DMS 273 (cell line): ENCODE measurements at regions not wholly inside any gene's neighbourhood (a gene's known extent, or its start where the extent isn't known, plus 50 kb on each side); places are given as distances from the start of the nearest gene placed in this dataset.

ENCODE experiments used
- DNase-seq: peaks from one replicate; lab custom pipeline; 2025; ENCODE audit not compliant: unreplicated experiment; lab: John Stamatoyannopoulos, UW

DNA sequence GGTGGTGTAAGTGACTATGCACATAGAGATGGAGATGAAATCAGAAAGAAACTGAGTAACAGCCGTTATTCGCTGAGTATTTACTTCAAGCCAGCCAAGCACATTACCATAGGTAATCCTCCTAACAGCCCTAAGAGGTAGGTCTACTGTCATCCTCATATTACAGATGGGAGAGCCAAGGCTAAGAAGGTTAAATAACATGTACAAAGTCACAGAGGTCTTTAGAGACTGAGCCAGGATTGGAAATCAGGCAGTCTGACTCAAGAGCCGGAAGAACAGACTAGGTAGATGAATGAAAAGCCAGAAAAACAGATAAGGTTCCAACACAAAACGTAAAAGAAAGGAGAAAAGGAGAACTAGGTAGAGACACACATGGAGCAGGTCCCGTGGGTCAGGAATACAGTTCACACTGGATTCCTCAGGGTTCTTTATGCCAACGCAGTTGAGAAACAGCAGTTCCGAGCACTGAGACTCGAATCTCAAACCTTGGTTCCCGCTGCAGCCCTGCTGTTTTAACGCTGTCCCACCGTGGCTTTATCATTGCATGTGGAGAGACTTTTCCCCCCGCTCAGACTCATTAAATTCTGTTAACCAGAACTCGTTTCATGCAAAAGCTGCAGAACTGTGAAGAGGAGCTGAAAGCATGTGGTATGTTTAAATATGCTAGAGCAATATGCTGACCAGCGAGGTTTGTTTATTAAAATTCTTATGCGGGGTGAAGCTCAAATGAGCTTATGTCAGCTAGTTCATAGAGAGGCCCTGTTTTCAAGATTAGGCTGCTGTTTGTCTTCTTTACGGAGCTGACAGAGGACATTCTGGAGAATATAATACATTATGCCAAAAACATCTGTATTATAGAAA is 537.9 kb downstream of the CD83 start:
- no peak for DNase-seq

DNA sequence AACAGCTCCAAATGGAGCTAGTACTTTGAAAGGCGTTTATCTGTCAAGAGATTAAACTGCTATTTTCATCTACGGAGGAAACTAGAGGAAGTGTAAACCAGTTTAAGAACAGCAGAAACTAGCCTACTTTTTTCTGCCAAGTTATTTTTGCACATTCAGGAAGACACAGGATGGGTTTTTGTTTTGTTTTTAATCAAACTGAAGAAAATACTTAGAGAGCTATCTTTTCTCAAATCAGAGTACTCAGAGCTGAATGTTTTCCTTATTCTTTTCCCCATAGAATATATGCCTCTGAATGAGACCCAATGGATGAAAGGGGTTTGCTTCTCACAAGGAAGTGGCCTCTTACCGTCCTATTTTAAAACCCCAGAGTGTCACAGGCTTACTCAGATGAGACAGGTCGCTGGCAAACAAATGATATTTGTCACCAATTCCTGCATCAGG is 538.5 kb downstream of the CD83 start:
- no peak for DNase-seq

DNA sequence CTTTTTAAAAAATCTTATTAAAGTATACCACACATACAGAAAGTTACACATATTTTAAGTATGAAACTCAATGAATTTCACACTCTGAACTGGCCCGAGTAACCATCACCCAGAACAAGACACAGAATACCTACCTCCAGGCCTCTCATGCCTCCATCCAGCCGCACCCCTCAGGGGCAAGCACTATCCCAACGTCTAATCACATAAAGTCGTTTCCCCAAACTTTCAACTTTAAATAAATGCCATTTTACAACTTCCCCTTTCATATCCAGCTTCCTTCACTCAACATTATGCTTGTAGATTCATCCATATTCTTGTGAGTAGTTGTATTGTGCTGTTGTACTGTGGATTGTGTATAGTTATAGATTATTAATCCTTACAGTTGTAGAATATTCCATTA is 539.1 kb downstream of the CD83 start:
- no peak for DNase-seq

DNA sequence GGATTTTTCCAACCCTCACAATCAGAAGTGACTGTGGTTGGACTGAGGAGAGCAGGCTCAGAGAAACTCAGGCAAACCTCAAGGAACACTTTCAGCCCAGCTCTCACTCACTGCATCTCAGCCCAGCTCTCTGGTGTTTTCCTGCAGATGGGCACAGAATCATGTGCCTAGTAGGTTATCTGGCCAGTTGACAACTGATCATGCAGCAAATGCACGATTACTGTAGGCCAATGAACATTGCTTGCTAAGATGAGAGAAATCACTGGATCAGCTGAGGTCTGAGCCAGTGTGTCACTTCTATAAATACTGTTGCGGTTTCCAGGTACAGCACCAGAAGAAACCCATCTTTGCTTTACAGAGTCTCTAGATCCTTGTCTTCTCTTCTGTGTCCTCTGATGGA is 540.5 kb downstream of the CD83 start:
- DNase-seq: no peak

DNA sequence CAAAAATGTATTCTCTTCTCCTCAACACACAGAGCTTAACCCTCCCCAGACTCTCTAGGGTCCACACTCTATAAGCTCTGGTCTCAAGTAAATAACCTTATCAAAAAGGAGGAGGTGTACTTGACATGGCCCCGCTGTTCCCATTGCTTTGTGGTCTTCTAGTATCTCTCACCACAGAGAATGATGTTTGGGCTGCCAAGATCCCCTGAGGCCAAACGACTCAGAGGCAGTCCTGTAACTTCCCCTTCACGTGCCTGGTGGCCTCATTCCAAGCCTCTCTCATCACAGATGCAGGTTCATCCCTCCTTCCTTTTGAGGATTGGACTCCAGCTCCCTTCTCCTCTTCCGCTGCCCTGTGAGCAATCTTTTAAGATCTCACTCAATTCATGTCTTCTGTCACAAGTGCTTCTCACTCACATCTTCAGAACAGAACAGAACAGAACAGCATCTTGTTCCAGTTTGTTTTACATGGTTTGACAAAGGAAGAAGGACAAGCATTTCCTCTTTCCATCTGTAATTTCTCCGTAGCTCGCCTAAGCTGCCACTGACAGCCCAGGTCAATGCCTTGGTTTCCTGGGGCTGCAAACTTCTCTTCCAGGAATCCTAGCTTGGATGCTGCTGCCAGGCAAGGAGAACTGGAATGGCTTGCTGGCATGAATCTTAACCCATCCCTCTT is 541.5 kb downstream of the CD83 start:
- no peak for DNase-seq

DNA sequence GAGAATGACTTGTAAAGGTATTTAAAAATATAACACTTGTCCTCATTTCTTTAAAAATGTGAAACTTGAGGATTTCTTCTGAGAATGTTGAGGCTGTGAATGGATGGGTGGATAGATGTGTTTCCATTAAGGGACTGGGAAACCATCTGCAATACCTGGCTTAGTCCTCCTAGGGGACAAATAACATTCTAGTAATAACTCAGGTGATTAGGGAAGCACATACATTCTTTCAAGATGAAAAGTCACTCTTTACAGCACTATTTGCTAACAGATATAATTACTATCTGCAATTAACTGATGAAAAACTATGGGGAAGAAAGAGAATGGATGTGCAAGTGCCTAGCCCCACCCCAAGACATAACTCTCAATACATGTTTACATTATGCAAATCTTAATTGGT is 542.3 kb downstream of the CD83 start:
- no peak for DNase-seq

DNA sequence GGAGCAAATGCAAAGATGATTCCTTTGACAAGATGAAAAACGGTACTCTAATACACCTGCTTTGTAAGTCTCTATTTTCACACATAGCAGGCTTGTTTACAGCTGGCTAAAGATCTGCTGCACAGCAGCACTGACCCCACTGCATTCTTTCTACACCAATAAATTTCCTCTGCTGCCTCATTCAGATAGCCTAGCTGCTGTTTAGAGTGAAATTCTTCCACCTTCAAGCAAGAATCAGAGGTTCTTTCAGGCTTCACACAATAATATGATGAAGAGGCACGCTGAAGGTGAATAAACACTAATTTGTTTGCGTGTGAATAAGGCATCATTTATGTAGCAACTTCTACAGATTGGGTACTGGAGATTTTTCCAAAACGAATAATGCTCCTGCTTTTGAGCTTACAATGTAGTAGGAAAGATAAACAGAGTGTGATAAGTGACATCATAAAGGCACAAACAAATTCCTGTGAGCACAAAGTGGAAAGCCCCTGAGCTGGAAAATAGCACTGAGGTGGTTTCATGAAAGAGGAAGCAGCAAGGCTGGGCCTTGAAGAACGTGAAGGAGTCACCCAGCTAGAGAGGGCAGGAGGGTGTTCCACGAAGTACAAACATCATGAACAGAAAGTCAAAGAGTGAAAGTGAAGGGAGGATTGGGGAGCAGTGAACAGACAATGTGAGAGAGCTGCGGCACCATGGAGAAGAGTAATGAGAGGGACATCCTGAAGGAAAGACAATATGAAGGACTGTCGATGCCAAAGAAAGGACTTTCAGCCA is 543.4 kb downstream of the CD83 start:
- no peak for DNase-seq

DNA sequence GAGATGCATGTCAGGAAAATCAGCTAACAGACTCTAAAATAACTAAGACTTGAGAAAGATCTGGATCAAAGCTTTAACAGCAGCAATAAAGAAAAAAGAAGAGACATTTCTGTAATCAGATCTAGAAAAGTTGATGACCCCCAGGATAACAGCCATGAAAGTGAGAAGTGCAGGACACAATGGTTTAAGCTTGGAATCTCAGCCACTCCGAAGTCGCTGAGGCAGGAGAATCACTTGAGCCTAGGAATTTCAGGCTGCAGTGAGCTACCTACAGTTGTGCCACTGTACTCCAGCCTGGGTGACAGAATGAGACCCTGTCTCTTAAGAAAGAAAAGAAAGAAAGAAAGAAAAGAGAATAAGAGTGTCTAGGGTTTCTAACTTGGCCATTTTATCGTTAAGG is 544.1 kb downstream of the CD83 start:
- no peak for DNase-seq

DNA sequence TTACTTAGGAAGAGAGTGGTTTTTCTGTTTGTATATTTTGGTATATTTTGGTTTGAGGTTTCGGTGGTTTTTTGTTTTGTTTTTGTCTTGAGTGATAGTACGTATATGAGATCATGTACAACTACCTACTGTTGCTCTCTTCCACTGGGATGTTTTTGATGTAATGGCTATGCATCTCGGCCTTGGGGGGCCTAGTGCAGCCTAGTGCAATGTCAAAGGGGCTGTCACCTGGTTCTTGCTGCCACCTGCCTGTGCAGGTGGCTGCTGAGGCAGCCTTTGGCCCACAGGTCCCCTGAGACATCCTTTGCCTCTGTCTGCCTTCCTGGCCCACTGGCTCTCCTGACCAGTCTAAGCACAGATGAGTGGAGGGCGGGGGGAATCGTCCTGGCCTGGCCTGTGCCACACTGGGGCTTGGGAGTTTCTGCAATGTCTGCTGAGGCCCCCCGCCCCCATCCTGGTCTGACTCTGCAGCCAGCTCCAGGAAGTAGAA is 546.6 kb downstream of the CD83 start:
- no peak for DNase-seq

DNA sequence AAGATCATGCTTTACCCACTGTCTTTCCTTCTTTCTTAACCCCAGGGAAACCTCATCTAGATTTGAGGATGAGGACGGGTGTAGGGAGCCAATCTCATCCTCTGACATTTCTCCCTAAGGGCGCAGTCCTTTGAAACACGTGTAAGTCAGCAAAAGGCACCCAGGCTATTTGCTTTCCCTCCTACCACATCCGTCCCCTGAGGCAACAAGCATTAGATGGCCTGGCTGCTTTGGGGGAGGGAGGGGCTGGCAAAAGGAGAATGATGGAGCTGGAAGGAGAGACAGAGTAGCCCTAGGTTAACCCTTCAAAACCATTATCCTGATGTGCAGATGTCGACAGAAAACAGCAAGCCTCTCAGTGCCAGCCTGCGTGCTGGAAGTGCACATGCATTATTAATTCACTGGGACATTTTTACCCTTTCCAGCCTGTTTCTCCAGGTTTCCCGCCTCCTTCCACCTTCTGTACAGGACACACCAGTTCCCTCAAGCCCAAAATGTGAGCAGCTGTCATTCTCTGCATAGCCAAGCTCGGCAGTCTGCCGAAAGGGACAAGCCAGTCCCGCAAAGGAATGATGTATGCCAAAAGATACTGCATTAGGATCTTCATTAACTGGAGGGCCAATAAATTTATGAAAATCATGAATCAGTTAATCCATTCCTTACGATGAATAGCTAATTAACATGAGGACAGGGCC is 547.2 kb downstream of the CD83 start:
- DNase-seq: peak; percentile 18

DNA sequence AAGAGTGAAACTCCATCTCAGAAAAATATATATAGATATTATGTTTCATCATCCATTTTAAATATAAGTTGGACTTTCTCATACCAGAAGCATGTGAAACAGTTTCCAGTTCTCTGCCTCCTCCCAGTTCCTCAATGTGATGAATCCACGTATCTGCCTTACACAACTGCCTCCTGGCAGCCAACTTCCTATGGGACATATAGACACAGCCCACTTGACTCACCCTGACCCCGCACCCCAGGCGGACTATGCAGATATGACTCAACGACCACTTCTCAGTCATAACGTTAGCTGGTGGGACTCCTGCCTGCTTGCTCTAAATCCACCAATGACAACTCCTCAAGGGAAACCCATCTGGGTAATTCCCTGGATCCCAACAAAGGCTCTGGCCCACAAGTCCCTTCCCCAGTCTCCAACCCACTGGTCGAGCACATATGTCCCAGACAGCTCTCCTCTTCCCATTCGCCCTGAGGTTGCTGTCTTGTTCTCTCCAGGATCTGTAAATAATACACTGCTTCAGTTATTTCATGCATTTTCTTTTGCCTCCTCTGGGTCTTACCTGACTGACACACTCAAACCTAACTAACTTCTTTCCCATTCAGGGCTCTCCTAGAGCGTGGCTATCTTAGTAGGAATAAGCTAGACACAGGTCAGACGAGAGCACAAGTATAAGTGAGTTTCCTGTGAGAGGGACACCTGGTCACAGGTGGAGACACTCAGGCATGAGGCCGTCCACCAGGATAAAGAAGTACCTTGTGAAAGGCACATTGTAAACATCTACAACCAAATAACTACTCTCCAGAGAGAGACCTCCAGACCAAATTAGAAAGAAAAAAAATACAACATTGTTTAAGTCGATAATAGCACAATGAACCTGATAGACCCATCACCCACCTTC is 548.5 kb downstream of the CD83 start:
- DNase-seq: no peak

DNA sequence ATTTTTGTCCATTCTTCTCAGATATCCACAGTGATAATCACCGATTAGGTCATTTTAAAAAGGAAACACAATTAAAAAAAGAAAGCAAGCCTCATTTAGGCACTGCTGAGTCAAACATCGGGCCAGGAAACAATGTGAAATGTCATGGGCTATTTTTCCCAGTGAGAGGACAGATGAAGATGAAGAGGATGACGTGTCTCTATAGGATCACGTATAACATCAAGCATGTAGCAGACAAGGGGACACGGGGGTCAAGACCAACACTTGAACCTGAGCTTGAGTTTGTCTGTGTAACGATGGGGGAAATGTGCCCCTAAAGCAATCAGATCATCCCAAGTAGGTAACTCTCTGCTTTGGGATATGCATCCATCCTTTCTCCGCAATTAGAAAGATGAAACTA is 553.2 kb downstream of the CD83 start:
- DNase-seq: no peak

DNA sequence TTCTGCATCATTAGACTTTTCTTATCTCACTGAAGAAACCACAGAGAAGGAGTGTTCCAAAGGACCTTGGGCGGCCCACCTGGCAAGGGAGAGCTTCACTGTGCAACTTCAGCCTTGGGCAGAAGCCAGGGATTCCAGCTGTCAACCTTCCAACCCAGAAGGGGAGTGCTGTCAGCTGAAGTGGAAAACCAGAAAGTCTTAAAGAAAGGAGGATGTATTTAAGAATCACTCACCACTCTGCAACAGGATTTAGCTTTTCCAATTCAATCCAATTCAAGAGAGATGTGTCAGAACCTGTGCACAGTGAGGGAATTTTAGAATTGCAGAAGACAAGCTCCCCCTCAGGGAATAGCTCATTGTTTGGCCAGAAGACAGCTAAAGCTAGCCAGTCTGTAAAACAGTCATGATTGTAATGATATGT is 553.7 kb downstream of the CD83 start:
- DNase-seq: peak; percentile 83

DNA sequence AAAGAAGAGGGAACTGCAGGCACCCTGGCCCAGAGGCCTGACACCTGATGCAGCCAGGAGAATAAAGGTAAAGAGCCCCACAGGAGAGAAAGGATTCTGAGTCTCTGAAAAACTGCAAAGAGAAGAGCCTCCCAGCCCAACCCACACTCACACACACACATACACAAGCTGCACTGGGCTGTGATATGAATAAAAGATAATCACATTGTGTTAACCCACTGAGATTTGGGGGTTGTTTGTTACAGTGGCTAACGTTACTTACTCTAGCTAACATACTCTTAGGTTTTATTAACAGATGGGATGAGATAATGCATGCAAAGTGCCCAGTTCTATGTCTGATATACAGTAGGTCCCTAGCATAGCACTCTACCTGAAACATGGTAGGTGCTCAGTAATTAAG is 554.4 kb downstream of the CD83 start:
- no peak for DNase-seq

DNA sequence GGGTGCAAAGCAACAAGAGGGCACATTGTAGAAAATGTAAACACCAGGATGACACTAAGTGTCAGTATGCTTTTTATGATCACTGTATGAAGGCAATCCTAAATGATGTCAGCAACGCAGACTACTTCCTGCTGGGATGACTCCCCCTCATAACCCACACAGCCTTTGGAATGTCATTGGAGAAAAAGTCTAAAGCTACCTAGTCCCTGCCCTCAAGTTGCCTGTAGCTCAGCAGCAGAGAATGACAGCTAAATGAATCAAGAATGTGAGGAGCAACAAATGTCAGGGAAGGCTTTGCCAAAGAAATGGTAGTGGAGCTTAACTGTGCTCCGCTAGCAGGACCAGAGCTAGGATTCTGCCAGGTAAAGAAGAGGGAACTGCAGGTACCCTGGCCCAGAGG is 555.6 kb downstream of the CD83 start:
- DNase-seq: no peak

DNA sequence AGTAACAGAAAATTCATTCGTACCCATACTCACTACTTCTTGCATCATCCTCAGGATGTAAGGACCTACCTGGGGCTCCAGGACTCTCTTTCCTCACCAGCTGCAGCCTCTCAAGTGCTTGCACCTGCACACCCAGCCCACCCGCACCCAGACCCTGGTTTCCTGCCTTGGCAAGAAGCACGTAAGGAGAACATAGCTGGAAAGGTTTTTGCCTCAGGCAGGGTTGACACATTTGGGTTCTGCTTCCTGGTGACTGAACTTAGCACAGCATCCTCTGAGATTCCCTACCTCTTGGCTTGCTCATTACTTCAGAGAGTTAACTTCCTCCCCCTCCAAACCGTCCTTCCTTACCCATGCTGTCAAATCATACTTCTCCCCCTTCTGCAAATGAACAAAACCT is 556.9 kb downstream of the CD83 start:
- DNase-seq: no peak

DNA sequence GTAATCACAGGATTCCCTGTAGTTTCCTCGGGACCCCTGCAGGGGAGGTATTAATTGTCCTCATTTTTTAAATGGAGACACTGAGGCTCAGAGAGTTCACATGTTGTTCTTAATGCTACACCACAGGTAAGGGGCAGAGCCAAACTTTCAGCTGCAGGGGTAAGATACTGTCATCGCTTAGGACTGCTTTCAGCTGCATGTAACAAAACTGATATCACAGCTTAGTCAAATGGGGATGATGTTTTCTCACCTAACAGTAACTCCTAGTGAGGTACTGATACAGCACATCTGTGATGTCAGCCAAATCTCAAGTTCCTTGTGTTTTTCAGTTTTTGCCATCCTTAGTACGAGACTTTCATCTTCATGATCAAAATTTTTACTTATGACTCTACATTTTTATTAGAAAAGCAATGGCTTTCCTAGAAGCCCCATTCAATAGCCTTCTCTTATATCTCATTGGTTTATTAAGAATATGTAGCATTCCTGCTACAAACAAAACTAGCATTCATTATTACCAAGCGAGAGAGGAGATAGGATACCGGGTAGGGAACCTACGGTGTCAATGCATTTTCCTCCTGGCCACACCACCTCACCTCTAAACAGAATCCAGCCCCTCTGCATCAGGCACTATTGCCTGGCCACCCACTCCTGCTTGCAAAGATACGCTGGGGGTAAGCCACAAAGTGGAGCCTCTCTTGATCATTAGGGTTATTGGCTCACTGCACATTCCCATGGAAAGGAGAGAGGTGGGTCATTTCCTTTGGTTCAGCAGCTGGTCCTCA is 557.5 kb downstream of the CD83 start:
- no peak for DNase-seq

DNA sequence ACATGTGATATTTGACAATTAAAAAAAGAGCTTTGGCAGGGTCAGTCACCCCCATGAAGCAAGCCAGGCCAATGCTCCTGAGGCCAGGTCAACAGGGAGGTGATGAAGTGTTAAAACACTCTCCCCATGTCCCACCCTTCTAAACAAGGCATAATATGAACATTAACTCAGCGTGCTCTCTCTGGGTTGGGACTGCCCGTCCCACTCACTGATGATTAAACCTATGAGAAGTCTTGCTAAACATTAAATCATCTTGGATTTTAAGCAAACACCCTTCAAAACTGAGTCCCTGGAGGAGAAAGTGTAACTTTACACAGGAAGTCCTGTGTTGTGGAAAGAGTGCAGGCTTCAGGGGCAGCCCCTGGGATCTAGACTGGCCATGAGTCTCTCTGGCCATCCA is 558.5 kb downstream of the CD83 start:
- DNase-seq: no peak
